CD4-positive, alpha-beta T cell (primary cell): ENCODE measurements at regions not wholly inside any gene's neighbourhood (a gene's known extent, or its start where the extent isn't known, plus 50 kb on each side); places are given as distances from the start of the nearest gene placed in this dataset.

ENCODE experiments used
- ATAC-seq: fragments of 200-7000 bp; cut with Tn5 transposase; one replicate; pipeline ENCODE4 v1.10.0; 2022; ENCODE audit warnings: mild to moderate bottlenecking; ENCODE audit not compliant: poor library complexity
- CTCF ChIA-PET: fragments of 350-600 bp; sonication (Branson Sonifier 250); formaldehyde crosslinking; loops from one replicate; lab custom pipeline; 2021; ENCODE audit warnings: antibody characterized with exemption, inconsistent platforms; lab: Charles Lee
- POLR2A ChIA-PET: fragments of 350-600 bp; sonication (Branson Sonifier 250); formaldehyde crosslinking; loops from one replicate; lab custom pipeline; 2021; ENCODE audit warnings: antibody characterized with exemption, inconsistent platforms; lab: Charles Lee
- DNase-seq, 14 experiments: peaks; one replicate each; pipeline ENCODE4 v3.0.0-alpha.2; 2013 to 2020; ENCODE audit warnings: mixed read lengths in 2 of 14
- H3K27ac ChIP-seq, 2 donors: one replicate each; pipeline versions ENCODE4 v1.5.1 to v1.7.0; 2013; ENCODE audit warnings: low read length in 2 of 2, low read depth in 1 of 2, mild to moderate bottlenecking in 1 of 2
- H3K27me3 ChIP-seq, 2 experiments: 1 replicate in 1 of 2; 2 replicates in 1 of 2; pipeline versions ENCODE4 v1.6.1 to v1.7.0; 2013; ENCODE audit warnings: low read length in 2 of 2, control low read depth in 1 of 2, mild to moderate bottlenecking in 1 of 2, moderate library complexity in 1 of 2; ENCODE audit not compliant: insufficient read depth in 2 of 2, control insufficient read depth in 1 of 2
- H3K36me3 ChIP-seq: one replicate; pipeline ENCODE4 v1.6.1; 2013; ENCODE audit warnings: low read length, control low read depth; ENCODE audit not compliant: insufficient read depth
- H3K4me1 ChIP-seq: one replicate; pipeline ENCODE4 v1.6.1; 2013; ENCODE audit warnings: low read length, control low read depth; ENCODE audit not compliant: insufficient read depth
- H3K4me3 ChIP-seq: one replicate; pipeline ENCODE4 v1.5.1; 2013; ENCODE audit warnings: mild to moderate bottlenecking, low read length, moderate library complexity
- H3K9me3 ChIP-seq, 2 experiments: 1 replicate in 1 of 2; 2 replicates in 1 of 2; pipeline versions ENCODE4 v1.6.1 to v1.7.0; 2013; ENCODE audit warnings: low read length in 2 of 2, mild to moderate bottlenecking in 2 of 2, control low read depth in 1 of 2, moderate library complexity in 1 of 2; ENCODE audit not compliant: control insufficient read depth in 1 of 2, insufficient read depth in 1 of 2
- H3K27ac Mint-ChIP-seq: one replicate; pipeline ENCODE4 v1.8.0; 2020; ENCODE audit warnings: mixed read lengths
- H3K27me3 Mint-ChIP-seq: one replicate; pipeline ENCODE4 v1.8.0; 2021; ENCODE audit warnings: mixed read lengths
- H3K36me3 Mint-ChIP-seq: one replicate; pipeline ENCODE4 v1.8.0; 2021; ENCODE audit warnings: low read depth, mixed read lengths
- H3K4me1 Mint-ChIP-seq: one replicate; pipeline ENCODE4 v1.8.0; 2021; ENCODE audit warnings: low read depth, mixed read lengths
- H3K4me3 Mint-ChIP-seq: one replicate; pipeline ENCODE4 v1.8.0; 2020; ENCODE audit warnings: mild to moderate bottlenecking, mixed read lengths
- H3K9me3 Mint-ChIP-seq: one replicate; pipeline ENCODE4 v1.8.0; 2020; ENCODE audit warnings: mixed read lengths
- CTCF ChIP-seq: fragments of 200-600 bp; IDR thresholded peaks from one replicate; pipeline ENCODE4 v1.8.0; 2022; ENCODE audit warnings: antibody characterized with exemption, mild to moderate bottlenecking
- intact Hi-C, 2 experiments: fragments of 100-400 bp; cut with DNase I in 1 of 2; cut with micrococcal nuclease in 1 of 2; formaldehyde crosslinking; loops; one replicate each; pipeline versions ENCODE4 v1.15.1 to v1.9.0; 2023 to 2025; cut with DNase I, micrococcal nuclease

DNA sequence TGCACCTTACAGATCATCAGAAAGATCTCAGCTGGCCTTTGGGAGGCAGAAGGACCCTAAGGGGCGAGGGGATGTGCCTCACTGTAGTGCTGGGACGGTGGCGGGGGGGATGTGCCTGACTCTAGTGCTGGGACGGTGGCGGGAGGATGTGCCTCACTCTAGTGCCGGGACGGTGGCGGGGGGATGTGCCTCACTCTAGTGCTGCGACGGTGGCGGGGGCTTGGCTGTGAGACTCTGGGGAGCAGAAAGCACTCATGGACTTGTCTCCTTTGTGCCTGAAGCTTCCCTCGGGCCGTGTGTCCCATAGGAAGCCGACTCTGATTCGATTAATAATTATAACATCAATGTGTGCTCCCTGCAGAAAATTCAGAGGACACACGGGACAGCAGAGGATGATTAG, 126.6 kb downstream of the ZNF664 start:
- ATAC-seq (no peak), DNase-seq (no peak)
- H3K27ac ChIP-seq, result no peak overlapping the region
- POLR2A ChIA-PET, result no interaction called here
- Mint-ChIP-seq H3K4me3 (no peak overlapping the region), H3K4me1 (no peaks in the 10 kb centered on the region), H3K36me3 (no peaks in the 10 kb centered on the region), H3K9me3 (no peaks in the 10 kb centered on the region), H3K27me3 (peaks cover 19% of the 10 kb centered on the region), H3K27ac (no peak overlapping the region)
- no peak overlapping the region for H3K4me3 ChIP-seq
- peaks cover 2 to 3% of the 10 kb centered on the region in 2 experiments for H3K27me3 ChIP-seq
- H3K36me3 ChIP-seq, result no peaks in the 10 kb centered on the region
- CTCF ChIA-PET, result no interaction called here
- intact Hi-C loops, result no loop called here
- H3K4me1 ChIP-seq, result no peaks in the 10 kb centered on the region
- TF ChIP-seq CTCF, result no peak
- no peaks in the 10 kb centered on the region for H3K9me3 ChIP-seq

GRCh38 chr12:124100572-124101178, 127.7 kb downstream of the ZNF664 start:
- no peak for TF ChIP-seq CTCF
- no peak overlapping the region for H3K27ac Mint-ChIP-seq
- intact Hi-C loops, result no loop called here
- no peaks in the 10 kb centered on the region for H3K4me1 Mint-ChIP-seq
- Histone ChIP-seq H3K27me3 (peaks cover 2 to 3% of the 10 kb centered on the region in 2 experiments), H3K36me3 (no peaks in the 10 kb centered on the region), H3K4me3 (no peak overlapping the region), H3K9me3 (no peaks in the 10 kb centered on the region), H3K4me1 (no peaks in the 10 kb centered on the region), H3K27ac (no peak overlapping the region)
- ATAC-seq, result no peak
- H3K36me3 Mint-ChIP-seq, result no peaks in the 10 kb centered on the region
- H3K9me3 Mint-ChIP-seq, result no peaks in the 10 kb centered on the region
- ChIA-PET POLR2A (no interaction called here), CTCF (no interaction called here)
- peaks cover 19% of the 10 kb centered on the region for H3K27me3 Mint-ChIP-seq
- DNase-seq, result no peak
- no peak overlapping the region for H3K4me3 Mint-ChIP-seq

GRCh38 chr12:124105546-124105945, 132.5 kb downstream of the ZNF664 start:
- Histone ChIP-seq H3K27ac (no peak overlapping the region), H3K4me3 (no peak overlapping the region), H3K36me3 (no peaks in the 10 kb centered on the region), H3K27me3 (no peaks in the 10 kb centered on the region), H3K9me3 (no peaks in the 10 kb centered on the region), H3K4me1 (no peaks in the 10 kb centered on the region)
- ChIA-PET CTCF (no interaction called here), POLR2A (no interaction called here)
- H3K36me3 Mint-ChIP-seq, result no peaks in the 10 kb centered on the region
- no peak overlapping the region for H3K27ac Mint-ChIP-seq
- no peak overlapping the region for H3K4me3 Mint-ChIP-seq
- peaks cover 3% of the 10 kb centered on the region for H3K27me3 Mint-ChIP-seq
- ATAC-seq, result no peak
- intact Hi-C loops, result no loop called here
- DNase-seq, result no peak
- no peaks in the 10 kb centered on the region for H3K4me1 Mint-ChIP-seq
- peaks cover 4% of the 10 kb centered on the region for H3K9me3 Mint-ChIP-seq
- no peak for TF ChIP-seq CTCF
